ENCODE measurements at regions not wholly inside any gene's neighbourhood (a gene's known extent, or its start where the extent isn't known, plus 50 kb on each side); places are given as distances from the start of the nearest gene placed in this dataset.
"Not testable (repeated sequence)": the region's sequence is repeated elsewhere in the genome, so short reads cannot be mapped to it uniquely, and the experiment has no call there.

- DNase-seq, result no peak
These were observed 437.3 kb upstream of the ADAMTSL1 start for GRCh38 chr9:18036422-18037187.

DNA sequence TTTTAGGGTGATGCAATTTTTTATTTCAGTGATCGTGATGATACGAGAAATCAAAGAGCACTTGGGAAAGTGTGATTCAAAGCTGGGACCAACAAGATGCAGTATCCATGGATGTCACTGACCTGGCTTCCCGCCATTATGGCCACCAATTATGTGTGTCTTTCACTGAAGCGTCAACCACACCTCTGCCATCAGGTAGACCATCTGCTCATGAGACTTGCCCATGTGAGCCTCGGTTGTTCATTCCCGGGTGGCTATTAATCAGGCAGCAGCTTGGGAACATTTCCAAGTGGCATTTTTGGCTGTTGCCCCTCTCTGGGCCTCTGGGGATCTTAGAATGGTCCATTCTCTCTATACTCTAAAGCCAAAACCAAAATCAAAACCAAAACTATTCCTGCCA, 436.0 kb upstream of the ADAMTSL1 start:
- DNase-seq, result no peak

DNA sequence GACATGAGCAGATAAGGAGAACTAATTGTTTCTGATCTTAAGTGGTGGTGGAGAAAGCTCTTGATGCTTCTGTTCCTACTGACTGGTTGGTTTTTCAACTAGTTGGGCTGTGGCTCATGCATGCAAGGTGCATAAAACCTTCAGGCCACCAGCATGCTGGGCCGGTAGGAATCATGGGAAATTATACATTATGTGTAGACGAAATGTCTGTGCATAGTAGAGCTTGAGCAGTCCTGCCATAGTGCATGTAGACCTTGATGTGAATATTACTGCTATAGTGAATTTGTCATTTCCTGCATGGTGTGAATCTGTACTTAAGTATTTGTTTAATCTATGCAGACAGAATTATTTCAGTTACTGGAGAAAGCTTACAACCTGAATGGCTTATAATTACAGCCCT, 433.6 kb upstream of the ADAMTSL1 start:
- no peak for DNase-seq

GRCh38 chr9:18043978-18044377, 430.0 kb upstream of the ADAMTSL1 start:
- no peak for DNase-seq

DNA sequence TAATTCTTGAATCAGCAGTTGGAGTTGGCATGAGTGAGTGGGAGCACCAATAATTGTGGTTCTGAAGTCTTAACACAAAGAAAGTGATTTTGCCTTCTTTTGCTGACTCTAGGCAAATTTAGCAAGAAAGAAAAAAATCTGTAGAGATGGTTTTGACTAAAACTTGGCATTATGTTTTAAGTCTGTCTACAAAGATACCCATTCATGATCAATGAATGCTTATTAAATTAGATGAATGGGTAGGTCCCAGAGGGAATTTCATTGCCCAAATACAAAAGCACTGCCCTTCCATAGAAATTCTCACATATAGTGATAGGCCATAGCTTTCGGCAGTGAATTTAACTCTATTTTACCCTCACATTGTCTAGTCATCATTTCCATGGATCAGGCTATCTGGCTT, 428.6 kb upstream of the ADAMTSL1 start:
- no peak for DNase-seq

DNA sequence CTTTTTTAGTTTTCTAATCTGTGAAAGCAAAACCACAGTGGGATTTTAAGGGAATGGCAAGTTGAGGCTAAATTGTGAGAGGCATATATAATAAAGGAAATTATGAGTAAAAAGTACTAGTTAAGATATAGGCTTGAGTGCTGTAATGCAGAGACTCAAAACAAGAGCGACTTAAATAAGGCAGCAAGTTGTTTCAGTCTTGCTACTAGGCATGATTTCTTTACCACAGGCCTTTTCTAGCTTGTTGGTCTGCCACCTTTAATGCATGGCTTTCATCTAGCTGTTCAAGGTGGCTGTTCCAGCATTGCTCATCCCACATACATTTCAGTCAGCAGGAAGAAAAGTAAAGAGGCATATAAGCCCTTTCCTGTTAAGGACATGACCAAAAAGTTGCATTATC, 427.9 kb upstream of the ADAMTSL1 start:
- no peak for DNase-seq

- no peak for DNase-seq
These were observed 422.3 kb upstream of the ADAMTSL1 start for GRCh38 chr9:18051638-18052037.

DNA sequence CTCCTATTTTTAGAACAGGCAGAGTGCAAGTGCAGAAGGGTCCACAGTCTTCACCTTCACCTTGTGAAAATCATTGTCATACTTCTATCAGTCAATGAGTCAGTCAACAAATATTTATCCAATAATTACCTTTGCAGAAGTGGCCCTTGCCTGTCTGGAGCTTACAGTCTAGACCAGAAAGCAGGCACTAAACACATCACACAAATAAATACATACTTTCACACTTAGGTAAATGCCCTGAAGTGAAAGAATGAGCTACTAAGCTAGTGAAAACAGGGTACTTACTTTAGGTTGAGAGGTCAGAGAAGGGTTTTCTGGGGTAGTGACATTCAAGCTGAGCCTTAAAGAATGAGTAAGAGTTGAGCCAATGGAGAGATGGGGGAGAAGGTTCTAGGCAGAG, 421.9 kb upstream of the ADAMTSL1 start:
- no peak for DNase-seq

DNA sequence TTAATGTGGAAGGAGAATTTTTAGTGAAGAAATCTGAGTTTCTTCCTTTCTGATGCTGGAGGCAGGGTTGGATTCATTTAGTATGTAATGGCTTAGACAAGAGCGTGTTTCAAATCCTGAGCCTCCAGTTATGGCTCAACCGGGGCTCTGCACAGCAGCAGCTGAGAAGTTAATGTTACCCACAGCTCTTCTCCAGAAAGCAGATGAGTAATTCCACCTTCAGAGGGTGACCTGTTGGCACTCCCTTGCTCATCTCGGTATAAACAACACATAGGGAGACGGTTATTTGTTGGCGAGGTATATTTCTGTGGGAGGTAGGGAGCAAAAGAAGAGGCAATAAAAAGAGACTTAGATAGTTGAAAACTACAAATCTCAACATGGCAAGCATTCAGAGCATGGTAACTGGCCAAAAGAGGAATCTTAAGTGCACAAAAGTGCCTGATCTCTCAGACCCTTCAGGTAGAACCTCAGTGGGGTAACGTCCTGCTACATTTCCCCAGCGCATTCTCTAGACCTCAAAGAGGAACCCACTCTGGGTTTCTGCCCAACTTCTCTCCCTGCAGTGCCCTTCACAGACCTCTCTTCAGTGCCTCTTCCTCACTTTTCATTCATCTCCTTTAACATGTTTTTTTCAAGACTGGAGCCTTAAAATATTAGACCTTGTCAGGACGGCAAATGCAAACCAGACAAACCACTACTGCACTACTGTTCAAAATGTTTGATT, 417.5 kb upstream of the ADAMTSL1 start:
- no peak for DNase-seq

GRCh38 chr9:18056993-18057369, 417.0 kb upstream of the ADAMTSL1 start:
- no peak for DNase-seq

DNA sequence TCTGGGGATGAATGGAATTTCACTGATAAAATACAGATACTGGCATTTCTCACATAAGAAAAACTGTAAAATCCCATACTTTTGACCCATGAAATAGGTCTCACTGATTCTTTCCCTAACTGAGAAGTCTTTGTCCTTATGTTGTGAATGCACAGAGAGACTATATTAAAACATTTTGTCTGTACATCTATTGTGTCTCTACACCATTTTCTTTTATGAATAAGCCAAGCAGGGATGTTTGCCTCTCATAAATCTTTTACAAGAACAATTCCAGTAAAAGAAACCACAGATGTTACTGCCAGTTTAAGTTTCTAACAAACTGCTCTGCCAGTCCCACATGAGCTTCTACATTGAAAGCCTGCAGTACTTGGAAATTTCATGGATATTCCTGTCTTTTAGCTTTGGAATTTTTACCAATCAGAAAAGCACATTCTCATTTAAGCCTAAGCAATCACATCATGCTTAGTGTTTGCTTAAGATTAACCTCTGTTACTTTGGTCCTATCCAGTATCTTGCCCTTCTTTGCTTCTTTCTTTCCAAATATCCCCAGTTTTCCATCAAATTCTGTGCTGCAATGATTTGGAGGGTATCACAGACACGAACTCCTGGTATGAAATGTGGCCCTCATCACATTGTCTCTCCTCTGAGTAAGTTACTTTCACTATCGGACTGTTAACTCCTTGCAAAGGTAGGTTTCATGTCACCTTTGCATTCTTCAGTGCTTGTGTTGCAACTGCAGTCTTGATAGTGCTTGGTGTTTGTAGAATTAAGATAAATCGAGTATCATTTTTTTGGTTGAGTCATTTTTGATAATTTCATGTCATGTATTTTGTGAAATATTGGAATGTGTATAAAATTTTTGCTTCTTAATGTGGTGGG, 415.1 kb upstream of the ADAMTSL1 start:
- DNase-seq, result no peak

DNA sequence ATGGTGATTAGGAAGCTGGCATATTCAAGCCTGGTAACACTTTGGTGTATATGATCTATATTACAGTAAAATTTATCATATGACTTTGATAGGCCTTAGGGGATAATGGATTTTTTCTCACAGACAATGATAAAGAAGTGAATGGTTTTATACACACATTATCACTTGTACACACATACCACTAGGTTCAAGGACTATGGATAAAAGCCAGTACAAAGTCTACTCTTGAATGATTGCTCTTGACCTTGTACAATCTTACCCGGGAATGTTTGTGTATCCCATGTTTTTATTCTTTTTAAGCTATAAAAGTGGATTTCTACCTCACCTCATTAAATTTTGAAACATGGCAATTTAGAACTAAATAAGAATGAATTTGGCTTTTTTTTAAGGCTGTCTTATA, 414.5 kb upstream of the ADAMTSL1 start:
- no peak for DNase-seq

- DNase-seq, result no peak
These were observed 413.6 kb upstream of the ADAMTSL1 start for GRCh38 chr9:18060269-18060934.

GRCh38 chr9:18061332-18061731, 412.6 kb upstream of the ADAMTSL1 start:
- no peak for DNase-seq

- no peak for DNase-seq
These were observed 412.1 kb upstream of the ADAMTSL1 start for GRCh38 chr9:18061856-18062255.

GRCh38 chr9:18063856-18064390, 410.0 kb upstream of the ADAMTSL1 start:
- DNase-seq, result no peak

DNA sequence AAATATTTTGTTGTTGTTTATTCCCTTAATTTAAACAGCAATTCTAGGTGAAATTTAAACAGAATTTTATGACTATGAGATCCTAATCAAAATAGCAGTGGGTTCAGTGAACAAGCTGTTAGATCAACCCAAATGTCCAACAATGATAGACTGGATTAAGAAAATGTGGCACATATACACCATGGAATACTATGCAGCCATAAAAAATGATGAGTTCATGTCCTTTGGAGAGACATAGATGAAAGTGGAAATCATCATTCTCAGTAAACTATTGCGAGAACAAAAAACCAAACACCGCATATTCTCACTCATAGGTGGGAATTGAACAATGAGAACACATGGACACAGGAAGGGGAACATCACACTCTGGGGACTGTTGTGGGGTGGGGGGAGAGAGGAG, 407.3 kb upstream of the ADAMTSL1 start:
- DNase-seq, result not testable (repeated sequence)

DNA sequence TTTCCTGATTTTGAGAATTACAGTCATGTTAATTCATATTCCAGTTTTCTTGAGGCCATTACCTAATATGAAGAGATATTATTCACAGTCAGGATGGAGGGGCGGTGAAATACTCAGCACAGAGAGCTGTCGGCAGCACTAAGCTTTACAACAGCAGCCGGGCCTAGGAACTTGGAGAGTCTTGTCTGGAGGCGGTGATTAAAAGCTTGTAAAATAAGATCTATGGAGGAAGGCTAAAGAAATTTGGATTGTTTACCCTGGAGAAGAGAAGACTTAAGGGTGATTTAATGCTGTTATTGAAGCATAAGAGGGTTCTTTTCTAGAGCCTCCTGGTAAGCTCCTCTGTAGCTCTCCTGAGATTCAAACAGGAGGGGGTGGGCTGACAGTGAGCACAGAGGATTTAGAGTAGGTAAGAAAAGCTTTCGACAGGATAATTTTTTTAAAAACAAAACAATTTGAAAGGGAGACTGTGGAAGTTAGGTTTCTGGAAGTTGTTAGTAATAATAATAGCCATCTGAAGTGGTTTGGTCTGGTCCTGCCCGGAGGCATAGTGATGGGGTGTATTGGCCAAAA, 406.3 kb upstream of the ADAMTSL1 start:
- no peak for DNase-seq

DNA sequence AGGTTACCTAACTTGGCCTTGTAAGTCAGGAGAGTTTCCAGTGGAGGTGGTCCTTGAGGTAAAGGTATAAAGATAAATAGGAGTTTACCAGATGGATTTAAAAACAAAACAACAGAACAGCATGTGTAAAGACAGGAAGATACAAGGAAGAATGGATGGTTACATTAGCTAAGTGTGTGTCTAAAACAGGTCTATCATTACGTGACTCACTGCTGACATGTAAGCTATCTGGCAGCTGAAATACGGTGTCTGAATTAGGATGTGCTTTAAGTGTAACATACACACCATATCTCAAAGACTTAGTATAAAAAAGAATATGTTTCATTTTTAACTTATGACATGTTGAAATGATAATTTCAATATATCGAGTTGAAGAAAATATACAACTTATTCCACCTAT, 405.1 kb upstream of the ADAMTSL1 start:
- no peak for DNase-seq

DNA sequence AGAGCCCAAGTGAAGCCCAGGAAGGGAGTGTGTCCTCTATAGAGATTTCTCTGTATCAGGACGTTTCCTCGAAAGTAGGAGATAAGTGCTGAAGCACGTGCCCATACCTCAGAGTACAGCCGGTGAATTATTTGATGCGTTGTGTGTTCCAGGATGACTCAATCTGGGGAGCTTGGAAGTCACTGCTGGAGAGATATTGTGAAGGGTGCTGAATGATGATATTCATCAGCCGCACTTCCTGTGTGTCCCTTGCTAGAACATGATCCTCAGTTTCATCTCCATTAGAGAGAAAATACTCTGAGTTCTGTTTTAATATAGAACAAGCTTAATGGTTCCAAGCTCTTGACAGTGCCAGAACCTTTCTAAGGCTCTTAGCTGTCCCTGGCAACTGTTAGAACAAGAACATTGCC, 402.3 kb upstream of the ADAMTSL1 start:
- DNase-seq, result no peak

GRCh38 chr9:18073002-18073401, 401.0 kb upstream of the ADAMTSL1 start:
- DNase-seq, result no peak

DNA sequence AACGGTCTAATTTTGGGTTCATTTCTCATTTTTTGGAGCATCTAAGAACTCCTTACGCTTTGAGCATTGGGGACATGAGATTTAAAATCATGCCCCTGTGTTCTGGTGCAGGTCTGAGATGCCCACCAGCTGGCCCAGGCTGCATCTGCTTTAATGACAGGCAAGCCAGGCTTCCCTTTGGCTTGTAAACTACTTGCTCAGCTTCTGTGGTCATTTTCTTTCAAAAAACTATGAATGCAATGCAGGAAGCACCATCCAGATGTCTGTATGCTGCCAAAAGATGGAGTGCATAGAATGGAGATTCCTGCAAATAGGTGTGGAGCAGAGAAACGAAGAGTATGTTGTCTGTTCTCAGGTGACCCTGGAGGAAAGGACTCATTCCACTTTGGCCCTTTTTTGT, 399.9 kb upstream of the ADAMTSL1 start:
- no peak for DNase-seq
